B cell (primary cell): ENCODE measurements at regions not wholly inside any gene's neighbourhood (a gene's known extent, or its start where the extent isn't known, plus 50 kb on each side); places are given as distances from the start of the nearest gene placed in this dataset.

Experiments used
- ATAC-seq: fragments of 200-7000 bp; cut with Tn5 transposase; one replicate; pipeline ENCODE4 v1.10.0; 2021; ENCODE audit warnings: low read depth, mild to moderate bottlenecking, moderate number of reproducible peaks, moderate library complexity
- CTCF ChIA-PET: fragments of 350-600 bp; sonication (Branson Sonifier 250); formaldehyde crosslinking; loops from one replicate; lab custom pipeline; 2021; ENCODE audit warnings: antibody characterized with exemption, inconsistent platforms; lab: Charles Lee
- POLR2A ChIA-PET: fragments of 350-600 bp; sonication (Branson Sonifier 250); formaldehyde crosslinking; loops from one replicate; lab custom pipeline; 2021; ENCODE audit warnings: antibody characterized with exemption; lab: Charles Lee
- DNase-seq: peaks from one replicate; pipeline ENCODE4 v3.0.0; 2013
- H2AFZ ChIP-seq: 2 replicates; pipeline ENCODE4 v1.6.1; 2012; ENCODE audit warnings: mild to moderate bottlenecking, low read depth, low read length; ENCODE audit not compliant: insufficient read depth, poor library complexity, severe bottlenecking
- H3K27ac ChIP-seq, 2 donors: 1 replicate in 1 of 2; 2 replicates in 1 of 2; pipeline ENCODE4 v1.5.1; 2012 to 2013; ENCODE audit warnings: low read length in 2 of 2, mild to moderate bottlenecking in 2 of 2, moderate library complexity in 1 of 2
- H3K27me3 ChIP-seq, 4 experiments: fragments of 200-600 bp in 1 of 4; sonication (generic) in 1 of 4; replicated peaks in 1 of 4; 1 replicate in 2 of 4; 2 replicates in 2 of 4; pipeline versions ENCODE4 v1.6.1 to v1.7.0; 2013 to 2016; ENCODE audit warnings: low read length in 3 of 4, mild to moderate bottlenecking in 2 of 4, mixed read lengths in 1 of 4, moderate library complexity in 1 of 4; ENCODE audit not compliant: insufficient read depth in 4 of 4, control insufficient read depth in 3 of 4; ENCODE audit errors: control extremely low read depth in 1 of 4
- H3K36me3 ChIP-seq, 2 experiments: replicated peaks in 1 of 2; 1 replicate in 1 of 2; 2 replicates in 1 of 2; pipeline versions ENCODE4 v1.6.1 to v1.7.1; 2013; ENCODE audit warnings: low read length in 1 of 2; ENCODE audit not compliant: insufficient read depth in 2 of 2, control insufficient read depth in 1 of 2; ENCODE audit errors: control extremely low read depth in 1 of 2, extremely low read depth in 1 of 2
- H3K4me1 ChIP-seq, 2 donors: fragments of 200-600 bp in 1 of 2; sonication (generic) in 1 of 2; 1 replicate in 1 of 2; 2 replicates in 1 of 2; pipeline versions ENCODE4 v1.5.1 to v1.6.1; 2013 to 2017; ENCODE audit warnings: low read length in 2 of 2; ENCODE audit not compliant: control insufficient read depth in 2 of 2, insufficient read depth in 2 of 2
- H3K4me2 ChIP-seq: replicated peaks from 2 replicates; pipeline ENCODE3; 2012; ENCODE audit warnings: mild to moderate bottlenecking, low read depth, low read length; ENCODE audit not compliant: poor library complexity, severe bottlenecking
- H3K4me3 ChIP-seq, 5 experiments: fragments of 200-600 bp in 1 of 5; sonication (generic) in 1 of 5; 1 replicate in 3 of 5; 2 replicates in 2 of 5; pipeline versions ENCODE4 v1.5.1 to v1.7.0; 2011 to 2016; ENCODE audit warnings: low read length in 4 of 5, mild to moderate bottlenecking in 4 of 5, low read depth in 2 of 5, control low read depth in 1 of 5, moderate library complexity in 1 of 5; ENCODE audit not compliant: insufficient read depth in 1 of 5; ENCODE audit errors: control extremely low read depth in 1 of 5, extremely low read depth in 1 of 5
- H3K79me2 ChIP-seq: fragments of 200-600 bp; sonication (generic); one replicate; pipeline ENCODE4 v1.6.0; 2016; ENCODE audit warnings: low read length; ENCODE audit not compliant: control insufficient read depth, insufficient read depth
- H3K9ac ChIP-seq: fragments of 200-600 bp; sonication (generic); 2 replicates; pipeline ENCODE4 v1.6.1; 2017; ENCODE audit warnings: mild to moderate bottlenecking, low read length, moderate library complexity
- H3K9me3 ChIP-seq, 3 donors: one replicate each; pipeline versions ENCODE4 v1.6.1 to v1.7.1; 2013; ENCODE audit warnings: low read length in 2 of 3; ENCODE audit not compliant: control insufficient read depth in 2 of 3, insufficient read depth in 1 of 3; ENCODE audit errors: control extremely low read depth in 1 of 3
- H4K20me1 ChIP-seq: 2 replicates; pipeline ENCODE4 v1.6.0; 2012; ENCODE audit warnings: mild to moderate bottlenecking, low read length; ENCODE audit not compliant: insufficient read depth, control insufficient read depth, poor library complexity, severe bottlenecking
- H3K27ac Mint-ChIP-seq: one replicate; pipeline ENCODE4 v1.8.0; 2021; ENCODE audit warnings: mixed read lengths
- H3K27me3 Mint-ChIP-seq: one replicate; pipeline ENCODE4 v1.8.0; 2021; ENCODE audit warnings: mixed read lengths
- H3K4me1 Mint-ChIP-seq: one replicate; pipeline ENCODE4 v1.8.0; 2021; ENCODE audit warnings: mixed read lengths
- H3K4me3 Mint-ChIP-seq: one replicate; pipeline ENCODE4 v1.8.0; 2021; ENCODE audit warnings: mixed read lengths
- H3K9me3 Mint-ChIP-seq: one replicate; pipeline ENCODE4 v1.8.0; 2022; ENCODE audit warnings: mixed read lengths; ENCODE audit not compliant: insufficient read depth
- CTCF ChIP-seq: fragments of 200-600 bp; IDR thresholded peaks from one replicate; pipeline ENCODE4 v1.8.0; 2022; ENCODE audit warnings: antibody characterized with exemption, mild to moderate bottlenecking
- EZH2 ChIP-seq: IDR thresholded peaks from 2 replicates; pipeline ENCODE4 v1.6.1; 2012; ENCODE audit warnings: borderline replicate concordance, low read depth, mild to moderate bottlenecking, moderate library complexity, low read length; ENCODE audit not compliant: insufficient read depth, poor library complexity, severe bottlenecking
- WGBS: methylation state at CpG from one replicate; pipeline ENCODE4 v1.1.5; 2013; ENCODE audit warnings: missing lambda C conversion rate; ENCODE audit not compliant: insufficient coverage; 5-methylcytosine and 5-hydroxymethylcytosine counted together
- intact Hi-C: fragments of 100-400 bp; cut with micrococcal nuclease; formaldehyde crosslinking; loops from one replicate; pipeline ENCODE4 v1.10.0; 2022

- POLR2A ChIA-PET: no interaction called here
- Mint-ChIP-seq H3K9me3 (no peaks in the 10 kb centered on the region), H3K27me3 (no peaks in the 10 kb centered on the region), H3K27ac (no peak overlapping the region), H3K4me1 (no peaks in the 10 kb centered on the region), H3K4me3 (no peak overlapping the region)
- ATAC-seq (no peak), DNase-seq (no peak)
- no CpG with 5 or more reads among the region's 4 CpGs for WGBS
- CTCF ChIA-PET: no interaction called here
- no peaks in the 10 kb centered on the region for H3K27me3 ChIP-seq
- H3K4me2 ChIP-seq: no peak overlapping the region
- no peaks in the 10 kb centered on the region for H3K4me1 ChIP-seq
- no peak overlapping the region for H3K27ac ChIP-seq
- intact Hi-C loops: no loop called here
- peaks cover 0 to 8% (median 0%) of the 10 kb centered on the region in 3 donors for H3K9me3 ChIP-seq
- H2AFZ ChIP-seq: no peak overlapping the region
- no peaks in the 10 kb centered on the region for H3K36me3 ChIP-seq
- H3K9ac ChIP-seq: no peak overlapping the region
- no peaks in the 10 kb centered on the region for H4K20me1 ChIP-seq
- H3K79me2 ChIP-seq: no peaks in the 10 kb centered on the region
- H3K4me3 ChIP-seq: no peak overlapping the region
- no peak for TF ChIP-seq EZH2
- TF ChIP-seq CTCF: no peak
These were observed 267.2 kb downstream of the POM121L12 start for GRCh38 chr7:53302496-53303246.

DNA sequence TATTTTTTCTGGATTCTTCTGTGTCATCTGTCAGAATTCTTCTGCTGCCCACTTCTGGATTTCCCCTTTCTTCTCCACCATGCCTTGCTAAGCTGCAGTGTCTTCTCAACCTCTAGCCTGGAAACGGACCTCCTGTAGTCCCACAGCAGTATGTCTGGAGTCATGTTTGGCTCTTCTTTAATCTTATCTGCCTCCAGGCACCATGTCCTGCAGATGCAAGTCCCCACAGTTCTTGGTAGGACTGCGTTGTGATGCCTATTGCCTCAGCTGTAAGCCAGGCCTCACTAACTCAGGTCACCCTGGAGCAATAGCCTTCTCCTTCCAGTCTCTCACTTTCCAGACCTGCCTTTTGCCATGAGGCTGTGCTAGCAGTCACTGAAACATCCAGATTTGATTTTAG lies 268.3 kb downstream of the POM121L12 start:
- intact Hi-C loops: no loop called here
- Histone ChIP-seq H2AFZ (no peak overlapping the region), H3K9me3 (peaks cover 0 to 5% (median 0%) of the 10 kb centered on the region in 3 donors), H3K4me3 (no peak overlapping the region), H4K20me1 (no peaks in the 10 kb centered on the region), H3K36me3 (no peaks in the 10 kb centered on the region), H3K27me3 (no peaks in the 10 kb centered on the region), H3K9ac (no peak overlapping the region), H3K4me1 (no peaks in the 10 kb centered on the region), H3K27ac (no peak overlapping the region), H3K79me2 (no peaks in the 10 kb centered on the region), H3K4me2 (no peak overlapping the region)
- no peaks in the 10 kb centered on the region for H3K27me3 Mint-ChIP-seq
- H3K4me1 Mint-ChIP-seq: no peaks in the 10 kb centered on the region
- ChIA-PET POLR2A (no interaction called here), CTCF (no interaction called here)
- 76% methylated on average over 2 of the region's 2 CpGs for WGBS
- no peak overlapping the region for H3K4me3 Mint-ChIP-seq
- ATAC-seq (no peak), DNase-seq (no peak)
- TF ChIP-seq CTCF (no peak), EZH2 (no peak)
- no peak overlapping the region for H3K27ac Mint-ChIP-seq
- no peaks in the 10 kb centered on the region for H3K9me3 Mint-ChIP-seq
